ENCODE measurements at regions not wholly inside any gene's neighbourhood (a gene's known extent, or its start where the extent isn't known, plus 50 kb on each side); places are given as distances from the start of the nearest gene placed in this dataset.

DNA sequence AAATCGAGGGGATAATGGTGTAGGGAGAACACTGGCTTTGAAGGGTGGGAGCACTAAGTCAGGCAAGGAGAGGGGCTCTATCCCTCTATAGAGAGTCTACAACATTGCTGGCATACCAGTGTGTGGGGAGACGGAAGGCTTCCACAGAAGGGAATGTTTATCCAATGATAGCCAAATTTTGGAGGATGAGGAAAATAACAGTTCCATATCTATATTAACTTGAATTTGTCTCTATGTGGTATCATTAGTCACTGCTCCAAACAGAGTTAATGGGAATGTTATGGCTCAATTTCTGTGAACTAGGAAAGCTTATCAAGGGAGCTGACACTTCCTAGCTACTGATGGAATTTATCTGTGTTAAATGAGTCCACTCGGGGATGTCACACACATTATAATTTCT is 208.9 kb upstream of the PHACTR1 start:
- TF ChIP-seq, protein P1, sequence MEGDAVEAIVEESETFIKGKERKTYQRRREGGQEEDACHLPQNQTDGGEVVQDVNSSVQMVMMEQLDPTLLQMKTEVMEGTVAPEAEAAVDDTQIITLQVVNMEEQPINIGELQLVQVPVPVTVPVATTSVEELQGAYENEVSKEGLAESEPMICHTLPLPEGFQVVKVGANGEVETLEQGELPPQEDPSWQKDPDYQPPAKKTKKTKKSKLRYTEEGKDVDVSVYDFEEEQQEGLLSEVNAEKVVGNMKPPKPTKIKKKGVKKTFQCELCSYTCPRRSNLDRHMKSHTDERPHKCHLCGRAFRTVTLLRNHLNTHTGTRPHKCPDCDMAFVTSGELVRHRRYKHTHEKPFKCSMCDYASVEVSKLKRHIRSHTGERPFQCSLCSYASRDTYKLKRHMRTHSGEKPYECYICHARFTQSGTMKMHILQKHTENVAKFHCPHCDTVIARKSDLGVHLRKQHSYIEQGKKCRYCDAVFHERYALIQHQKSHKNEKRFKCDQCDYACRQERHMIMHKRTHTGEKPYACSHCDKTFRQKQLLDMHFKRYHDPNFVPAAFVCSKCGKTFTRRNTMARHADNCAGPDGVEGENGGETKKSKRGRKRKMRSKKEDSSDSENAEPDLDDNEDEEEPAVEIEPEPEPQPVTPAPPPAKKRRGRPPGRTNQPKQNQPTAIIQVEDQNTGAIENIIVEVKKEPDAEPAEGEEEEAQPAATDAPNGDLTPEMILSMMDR (IDR thresholded peaks at IDR 0.05; ENCODE audit: insufficient read depth, low read length, poor library complexity, severe bottlenecking) = no peak
- TF ChIP-seq EZH2phosphoT487 (conservative IDR thresholded peaks at IDR 0.05; ENCODE audit: low read length) = no peak
